ENCODE measurements at regions not wholly inside any gene's neighbourhood (a gene's known extent, or its start where the extent isn't known, plus 50 kb on each side); places are given as distances from the start of the nearest gene placed in this dataset.

- Histone ChIP-seq H3K4me3 (ENCODE audit: low read length) (no peak overlapping the region), H3K79me2 (ENCODE audit: control insufficient read depth, low read length) (no peaks in the 10 kb centered on the region), H3K36me3 (ENCODE audit: control insufficient read depth, low read length) (no peaks in the 10 kb centered on the region), H3K27ac (ENCODE audit: low read depth, low read length) (no peak overlapping the region), H3K4me2 (ENCODE audit: low read length) (no peak overlapping the region), H3K4me1 (ENCODE audit: control insufficient read depth, low read length) (no peaks in the 10 kb centered on the region), H3K9me3 (ENCODE audit: control insufficient read depth, insufficient read depth, low read length) (no peaks in the 10 kb centered on the region), H3K27me3 (ENCODE audit: control insufficient read depth, low read length) (no peaks in the 10 kb centered on the region), H3K9me2 (replicated peaks; ENCODE audit: control insufficient read depth, low read length) (no peaks in the 10 kb centered on the region), H3F3A (ENCODE audit: control insufficient read depth, insufficient read depth) (no peaks in the 10 kb centered on the region), H4K20me1 (ENCODE audit: control insufficient read depth, insufficient read depth, low read depth, low read length) (no peaks in the 10 kb centered on the region)
- no peak for TF ChIP-seq CTCF (IDR thresholded peaks at IDR 0.05; ENCODE audit: low read depth, low read length, poor library complexity, severe bottlenecking)
- TF ChIP-seq EZH2phosphoT487 (IDR thresholded peaks at IDR 0.05; ENCODE audit: borderline replicate concordance, low read length) = no peak
Measured at GRCh38 chr5:109487753-109488420, 78.1 kb upstream of the PJA2 start.

- Histone ChIP-seq H3K27ac (ENCODE audit: low read depth, low read length) (no peak overlapping the region), H3K36me3 (ENCODE audit: control insufficient read depth, low read length) (no peaks in the 10 kb centered on the region)
Measured at GRCh38 chr5:109486200-109486804, 76.5 kb upstream of the PJA2 start.

GRCh38 chr5:109485030-109485429 lies 75.3 kb upstream of the PJA2 start:
- Histone ChIP-seq H3K9me2 (replicated peaks; ENCODE audit: control insufficient read depth, low read length) (no peaks in the 10 kb centered on the region), H3F3A (ENCODE audit: control insufficient read depth, insufficient read depth) (no peaks in the 10 kb centered on the region), H3K36me3 (ENCODE audit: control insufficient read depth, low read length) (no peaks in the 10 kb centered on the region), H3K4me2 (ENCODE audit: low read length) (no peak overlapping the region), H4K20me1 (ENCODE audit: control insufficient read depth, insufficient read depth, low read depth, low read length) (no peaks in the 10 kb centered on the region), H3K9me3 (ENCODE audit: control insufficient read depth, insufficient read depth, low read length) (no peaks in the 10 kb centered on the region), H3K4me1 (ENCODE audit: control insufficient read depth, low read length) (no peaks in the 10 kb centered on the region), H3K27me3 (ENCODE audit: control insufficient read depth, low read length) (no peaks in the 10 kb centered on the region), H3K4me3 (ENCODE audit: low read length) (no peak overlapping the region), H3K79me2 (ENCODE audit: control insufficient read depth, low read length) (no peaks in the 10 kb centered on the region), H3K27ac (ENCODE audit: low read depth, low read length) (no peak overlapping the region)
- TF ChIP-seq CTCF (IDR thresholded peaks at IDR 0.05; ENCODE audit: low read depth, low read length, poor library complexity, severe bottlenecking) (no peak), EZH2phosphoT487 (IDR thresholded peaks at IDR 0.05; ENCODE audit: borderline replicate concordance, low read length) (no peak)

More at GRCh38 chr5:109486200-109486804, 76.5 kb upstream of the PJA2 start:
- no peaks in the 10 kb centered on the region for H3K4me1 ChIP-seq (ENCODE audit: control insufficient read depth, low read length)
- H3K79me2 ChIP-seq (ENCODE audit: control insufficient read depth, low read length) = no peaks in the 10 kb centered on the region
- no peak overlapping the region for H3K4me2 ChIP-seq (ENCODE audit: low read length)
- H3K9me3 ChIP-seq (ENCODE audit: control insufficient read depth, insufficient read depth, low read length) = no peaks in the 10 kb centered on the region
- H3K4me3 ChIP-seq (ENCODE audit: low read length) = no peak overlapping the region
- H3K27me3 ChIP-seq (ENCODE audit: control insufficient read depth, low read length) = no peaks in the 10 kb centered on the region
- H3F3A ChIP-seq (ENCODE audit: control insufficient read depth, insufficient read depth) = no peaks in the 10 kb centered on the region
- H3K9me2 ChIP-seq (replicated peaks; ENCODE audit: control insufficient read depth, low read length) = no peaks in the 10 kb centered on the region
- TF ChIP-seq EZH2phosphoT487 (IDR thresholded peaks at IDR 0.05; ENCODE audit: borderline replicate concordance, low read length) (no peak), CTCF (IDR thresholded peaks at IDR 0.05; ENCODE audit: low read depth, low read length, poor library complexity, severe bottlenecking) (no peak)
- no peaks in the 10 kb centered on the region for H4K20me1 ChIP-seq (ENCODE audit: control insufficient read depth, insufficient read depth, low read depth, low read length)

Measured in DOHH2 (cell line).